ENCODE measurements at regions not wholly inside any gene's neighbourhood (a gene's known extent, or its start where the extent isn't known, plus 50 kb on each side); places are given as distances from the start of the nearest gene placed in this dataset.

DNA sequence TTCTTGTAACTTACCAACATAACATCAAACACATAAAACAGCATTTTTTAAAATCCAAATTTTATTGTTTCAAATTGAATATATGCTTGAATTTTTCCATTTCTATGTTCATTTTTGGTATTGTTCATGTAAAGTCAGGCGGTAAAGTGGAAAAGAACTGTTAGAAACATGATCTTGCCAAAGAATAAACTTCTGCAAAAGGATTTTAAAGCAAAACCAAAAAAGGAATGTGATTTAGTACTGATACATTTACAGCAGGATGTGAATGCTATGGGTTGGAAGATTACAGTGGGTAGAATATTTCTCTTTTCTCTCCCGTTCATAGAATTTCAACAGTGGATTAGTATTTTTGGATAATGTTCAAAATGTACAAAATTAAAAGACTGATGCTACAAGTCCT, 277.2 kb upstream of the MPDZ start:
- TF ChIP-seq, protein P1, sequence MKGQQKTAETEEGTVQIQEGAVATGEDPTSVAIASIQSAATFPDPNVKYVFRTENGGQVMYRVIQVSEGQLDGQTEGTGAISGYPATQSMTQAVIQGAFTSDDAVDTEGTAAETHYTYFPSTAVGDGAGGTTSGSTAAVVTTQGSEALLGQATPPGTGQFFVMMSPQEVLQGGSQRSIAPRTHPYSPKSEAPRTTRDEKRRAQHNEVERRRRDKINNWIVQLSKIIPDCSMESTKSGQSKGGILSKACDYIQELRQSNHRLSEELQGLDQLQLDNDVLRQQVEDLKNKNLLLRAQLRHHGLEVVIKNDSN (IDR thresholded peaks at IDR 0.05) = no peak
- no peak for TF ChIP-seq ZBTB7A (IDR thresholded peaks at IDR 0.05; ENCODE audit: low read depth)
- TF ChIP-seq TAF1 (IDR thresholded peaks at IDR 0.05; ENCODE audit: low read depth) = no peak
- no peak for TF ChIP-seq RAD21 (IDR thresholded peaks at IDR 0.05; ENCODE audit: low read depth)
- TF ChIP-seq YY1 (IDR thresholded peaks at IDR 0.05; ENCODE audit: low read depth) = no peak
- no peak for TF ChIP-seq NFIC (IDR thresholded peaks at IDR 0.05)

DNA sequence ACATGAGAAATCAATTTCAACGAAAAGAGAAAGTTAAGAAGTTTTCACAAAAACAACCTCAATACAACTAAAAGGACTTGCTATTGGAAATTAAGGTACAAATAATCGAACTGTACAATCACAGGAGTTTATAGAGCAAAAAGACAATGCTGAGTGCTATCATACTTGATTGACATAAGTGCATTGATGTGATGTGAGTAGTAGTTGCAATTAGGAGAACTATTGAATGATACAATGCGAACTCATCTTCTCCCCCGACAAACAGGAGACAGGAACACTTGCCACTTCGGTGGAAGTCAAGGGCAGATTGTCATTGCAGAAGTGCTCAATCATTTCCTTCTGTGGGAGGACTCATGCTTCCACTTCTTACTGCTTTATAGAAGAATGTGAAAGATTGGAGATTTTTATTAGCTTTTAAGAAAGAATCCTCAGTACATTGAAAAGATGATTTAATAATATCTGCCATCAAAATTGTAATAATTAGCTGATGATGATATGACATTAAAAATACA, 276.6 kb upstream of the MPDZ start:
- TF ChIP-seq EGR1 (IDR thresholded peaks at IDR 0.05) (no peak), ZBTB7A (IDR thresholded peaks at IDR 0.05; ENCODE audit: low read depth) (no peak), TAF1 (IDR thresholded peaks at IDR 0.05; ENCODE audit: low read depth) (no peak), REST (IDR thresholded peaks at IDR 0.05; ENCODE audit: low read depth) (no peak)

DNA sequence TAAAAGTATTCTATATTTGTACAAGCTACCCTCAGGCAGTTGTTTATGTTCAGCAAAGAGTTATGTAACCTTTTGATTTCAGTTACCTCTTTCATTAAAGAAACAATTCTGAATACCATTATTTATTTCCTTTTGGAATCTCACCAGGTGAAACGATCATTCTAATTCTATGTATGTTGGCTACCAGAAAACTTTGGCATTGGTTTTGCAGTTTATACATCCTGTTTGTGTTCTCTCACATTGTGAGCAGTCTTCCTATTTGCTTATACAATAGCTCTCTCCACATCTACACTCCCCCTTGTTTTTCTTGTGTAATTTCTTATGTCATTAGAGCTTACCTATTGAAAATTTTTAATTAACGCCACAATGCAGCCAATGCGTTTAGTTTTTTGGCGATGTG, 276.0 kb upstream of the MPDZ start:
- TF ChIP-seq ZBTB7A (IDR thresholded peaks at IDR 0.05; ENCODE audit: low read depth) = no peak
- no peak for TF ChIP-seq CREB1 (IDR thresholded peaks at IDR 0.05; ENCODE audit: low read depth)
- TF ChIP-seq CEBPB (IDR thresholded peaks at IDR 0.05) = no peak
- no peak for TF ChIP-seq YY1 (IDR thresholded peaks at IDR 0.05; ENCODE audit: low read depth)
- no peak for TF ChIP-seq TEAD4 (IDR thresholded peaks at IDR 0.05)
- no peak for TF ChIP-seq TCF12 (IDR thresholded peaks at IDR 0.05; ENCODE audit: low read depth)

DNA sequence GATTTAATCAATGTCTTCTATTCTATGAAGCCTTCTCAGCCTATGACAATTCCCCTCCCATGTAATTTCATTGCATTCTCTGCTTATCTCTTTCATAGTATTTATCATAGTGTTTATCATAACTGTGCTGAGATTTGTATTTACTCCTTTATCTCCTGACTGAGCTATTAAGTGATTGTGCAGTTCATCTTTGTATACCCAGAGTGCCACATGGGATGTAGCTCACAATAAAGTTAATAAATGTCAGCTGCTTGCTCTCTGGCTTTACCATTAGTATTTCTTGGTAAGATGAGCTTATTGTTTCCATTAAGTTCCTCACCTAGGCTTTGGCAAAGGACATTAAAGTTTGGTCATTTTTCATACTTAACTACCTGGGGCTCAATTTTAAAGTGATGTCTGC, 275.1 kb upstream of the MPDZ start:
- TF ChIP-seq CREB1 (IDR thresholded peaks at IDR 0.05; ENCODE audit: low read depth) = no peak
- TF ChIP-seq, protein P2, sequence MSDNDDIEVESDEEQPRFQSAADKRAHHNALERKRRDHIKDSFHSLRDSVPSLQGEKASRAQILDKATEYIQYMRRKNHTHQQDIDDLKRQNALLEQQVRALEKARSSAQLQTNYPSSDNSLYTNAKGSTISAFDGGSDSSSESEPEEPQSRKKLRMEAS (IDR thresholded peaks at IDR 0.05) = no peak
- no peak for TF ChIP-seq EGR1 (IDR thresholded peaks at IDR 0.05)
- no peak for TF ChIP-seq YY1 (IDR thresholded peaks at IDR 0.05; ENCODE audit: low read depth)
- no peak for TF ChIP-seq RAD21 (IDR thresholded peaks at IDR 0.05; ENCODE audit: low read depth)
- no peak for TF ChIP-seq TEAD4 (IDR thresholded peaks at IDR 0.05)
- TF ChIP-seq, protein P1 (IDR thresholded peaks at IDR 0.05) = no peak
- TF ChIP-seq REST (IDR thresholded peaks at IDR 0.05; ENCODE audit: low read depth) = no peak
- no peak for TF ChIP-seq TCF12 (IDR thresholded peaks at IDR 0.05; ENCODE audit: low read depth)
- TF ChIP-seq ZBTB7A (IDR thresholded peaks at IDR 0.05; ENCODE audit: low read depth) = no peak
- TF ChIP-seq CEBPB (IDR thresholded peaks at IDR 0.05) = no peak
- no peak for TF ChIP-seq EP300 (IDR thresholded peaks at IDR 0.05; ENCODE audit: borderline replicate concordance)
- TF ChIP-seq NFIC (IDR thresholded peaks at IDR 0.05) = no peak
- TF ChIP-seq TAF1 (IDR thresholded peaks at IDR 0.05; ENCODE audit: low read depth) = no peak
- no peak for TF ChIP-seq FOXM1 (IDR thresholded peaks at IDR 0.05; ENCODE audit: borderline replicate concordance, low read depth)

- TF ChIP-seq FOXM1 (IDR thresholded peaks at IDR 0.05; ENCODE audit: borderline replicate concordance, low read depth) = no peak
- TF ChIP-seq CEBPB (IDR thresholded peaks at IDR 0.05) = no peak
- no peak for TF ChIP-seq TEAD4 (IDR thresholded peaks at IDR 0.05)
- TF ChIP-seq EGR1 (IDR thresholded peaks at IDR 0.05) = no peak
- TF ChIP-seq, protein P1 (IDR thresholded peaks at IDR 0.05) = no peak
- TF ChIP-seq YY1 (IDR thresholded peaks at IDR 0.05; ENCODE audit: low read depth) = no peak
Measured at GRCh38 chr9:13552606-13553215, 273.2 kb upstream of the MPDZ start.

DNA sequence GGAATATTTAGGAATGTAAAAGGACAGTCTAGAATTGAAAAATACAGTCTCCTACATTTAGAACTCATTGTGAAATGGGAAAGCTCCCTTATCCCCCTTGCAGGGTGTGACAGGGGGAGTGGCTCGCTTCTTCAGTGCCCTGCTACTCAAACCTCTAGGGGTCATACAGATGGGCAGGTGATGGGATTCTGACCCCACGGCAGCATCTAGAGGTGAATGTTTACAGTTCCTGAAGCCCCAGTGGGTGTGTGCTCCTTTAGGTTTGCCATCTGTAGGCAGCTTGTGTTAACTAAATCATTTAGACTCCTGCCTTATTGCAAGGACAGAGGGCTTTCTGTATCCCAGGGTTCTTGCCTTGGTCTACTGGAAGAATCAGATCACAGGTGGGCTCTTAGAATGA, 271.0 kb upstream of the MPDZ start:
- TF ChIP-seq EP300 (IDR thresholded peaks at IDR 0.05; ENCODE audit: borderline replicate concordance) = no peak
- TF ChIP-seq FOXM1 (IDR thresholded peaks at IDR 0.05; ENCODE audit: borderline replicate concordance, low read depth) = no peak
- TF ChIP-seq REST (IDR thresholded peaks at IDR 0.05; ENCODE audit: low read depth) = no peak
- no peak for TF ChIP-seq TEAD4 (IDR thresholded peaks at IDR 0.05)
- TF ChIP-seq NFIC (IDR thresholded peaks at IDR 0.05) = no peak
- TF ChIP-seq, protein P1 (IDR thresholded peaks at IDR 0.05) = no peak
- no peak for TF ChIP-seq EGR1 (IDR thresholded peaks at IDR 0.05)
- TF ChIP-seq YY1 (IDR thresholded peaks at IDR 0.05; ENCODE audit: low read depth) = no peak
